GM23338 (cell line): ENCODE measurements at regions not wholly inside any gene's neighbourhood (a gene's known extent, or its start where the extent isn't known, plus 50 kb on each side); places are given as distances from the start of the nearest gene placed in this dataset.

ENCODE experiments used
- ETS1 ChIP-seq: IDR thresholded peaks from 2 replicates; pipeline ENCODE4 v1.6.1; 2016; ENCODE audit warnings: antibody characterized with exemption
- POLR2AphosphoS5 ChIP-seq: IDR thresholded peaks from 2 replicates; pipeline ENCODE4 v1.6.1; 2016; ENCODE audit warnings: antibody characterized with exemption, low read depth
- TF ChIP-seq, protein P1 (sequence below), 2 experiments: fragments of 200-600 bp in 1 of 2; sonication (generic) in 1 of 2; conservative IDR thresholded peaks; 2 replicates each; pipeline versions ENCODE4 v1.5.1 to v1.6.1; 2016 to 2017; ENCODE audit warnings: antibody characterized with exemption in 2 of 2, low read depth in 2 of 2, mild to moderate bottlenecking in 2 of 2, moderate library complexity in 1 of 2

- TF ChIP-seq, protein P1, sequence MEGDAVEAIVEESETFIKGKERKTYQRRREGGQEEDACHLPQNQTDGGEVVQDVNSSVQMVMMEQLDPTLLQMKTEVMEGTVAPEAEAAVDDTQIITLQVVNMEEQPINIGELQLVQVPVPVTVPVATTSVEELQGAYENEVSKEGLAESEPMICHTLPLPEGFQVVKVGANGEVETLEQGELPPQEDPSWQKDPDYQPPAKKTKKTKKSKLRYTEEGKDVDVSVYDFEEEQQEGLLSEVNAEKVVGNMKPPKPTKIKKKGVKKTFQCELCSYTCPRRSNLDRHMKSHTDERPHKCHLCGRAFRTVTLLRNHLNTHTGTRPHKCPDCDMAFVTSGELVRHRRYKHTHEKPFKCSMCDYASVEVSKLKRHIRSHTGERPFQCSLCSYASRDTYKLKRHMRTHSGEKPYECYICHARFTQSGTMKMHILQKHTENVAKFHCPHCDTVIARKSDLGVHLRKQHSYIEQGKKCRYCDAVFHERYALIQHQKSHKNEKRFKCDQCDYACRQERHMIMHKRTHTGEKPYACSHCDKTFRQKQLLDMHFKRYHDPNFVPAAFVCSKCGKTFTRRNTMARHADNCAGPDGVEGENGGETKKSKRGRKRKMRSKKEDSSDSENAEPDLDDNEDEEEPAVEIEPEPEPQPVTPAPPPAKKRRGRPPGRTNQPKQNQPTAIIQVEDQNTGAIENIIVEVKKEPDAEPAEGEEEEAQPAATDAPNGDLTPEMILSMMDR (conservative IDR thresholded peaks at IDR 0.05; ENCODE audit: low read depth in 2 of 2): no peak
- TF ChIP-seq POLR2AphosphoS5: no peak
- no peak for TF ChIP-seq ETS1
Measured at GRCh38 chr10:36759141-36759805, 366.1 kb upstream of the ANKRD30A start.
